Panc1 (cell line): ENCODE measurements at regions not wholly inside any gene's neighbourhood (a gene's known extent, or its start where the extent isn't known, plus 50 kb on each side); places are given as distances from the start of the nearest gene placed in this dataset.

Experiments
- TCF7L2 ChIP-seq: IDR thresholded peaks from 2 replicates; pipeline ENCODE4 v1.6.1; 2011; ENCODE audit warnings: mild to moderate bottlenecking, low read depth, low read length, inconsistent platforms
- TF ChIP-seq, protein P1 (sequence below): fragments of 450-650 bp; IDR thresholded peaks from 2 replicates; pipeline ENCODE4 v1.5.1; 2017; ENCODE audit warnings: mild to moderate bottlenecking
- TF ChIP-seq, protein P2 (sequence below), 2 experiments: IDR thresholded peaks; 2 replicates each; pipeline ENCODE4 v1.6.1; 2011 to 2012; ENCODE audit warnings: low read depth in 2 of 2, control low read depth in 1 of 2, low read length in 1 of 2, mild to moderate bottlenecking in 1 of 2, moderate library complexity in 1 of 2; ENCODE audit not compliant: insufficient read depth in 1 of 2

DNA sequence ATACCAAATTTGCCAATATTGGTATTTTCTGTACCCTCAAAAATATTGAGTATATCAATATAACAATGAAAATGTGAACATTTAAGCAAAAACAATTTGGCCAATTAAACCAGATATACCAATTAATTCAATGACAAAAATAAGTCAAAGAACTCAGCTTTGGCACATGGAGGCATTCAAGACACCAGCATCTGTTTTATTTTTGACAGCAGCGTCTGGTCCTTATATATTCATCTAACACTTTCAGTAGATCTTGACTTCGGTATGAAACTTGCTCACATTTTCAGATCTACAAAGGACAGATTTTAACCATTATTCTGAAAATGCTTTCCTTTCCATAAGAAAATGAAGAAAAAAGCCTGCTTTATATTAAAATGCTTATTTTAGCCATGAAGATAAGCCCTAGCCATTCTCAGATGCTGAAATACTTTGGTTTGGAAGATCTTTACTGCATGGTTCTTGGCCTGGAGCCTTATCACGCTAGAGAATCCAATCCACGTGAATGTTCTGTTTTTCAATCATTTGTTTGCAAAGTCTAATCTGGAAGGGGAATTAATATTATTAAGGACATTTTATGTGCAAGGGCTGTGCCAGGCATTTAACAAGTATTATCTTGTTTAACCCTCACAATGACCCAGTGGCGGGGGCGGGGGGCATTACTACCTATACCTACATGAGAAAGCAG lies 132.2 kb downstream of the DLEU7 start:
- TF ChIP-seq, protein P1, sequence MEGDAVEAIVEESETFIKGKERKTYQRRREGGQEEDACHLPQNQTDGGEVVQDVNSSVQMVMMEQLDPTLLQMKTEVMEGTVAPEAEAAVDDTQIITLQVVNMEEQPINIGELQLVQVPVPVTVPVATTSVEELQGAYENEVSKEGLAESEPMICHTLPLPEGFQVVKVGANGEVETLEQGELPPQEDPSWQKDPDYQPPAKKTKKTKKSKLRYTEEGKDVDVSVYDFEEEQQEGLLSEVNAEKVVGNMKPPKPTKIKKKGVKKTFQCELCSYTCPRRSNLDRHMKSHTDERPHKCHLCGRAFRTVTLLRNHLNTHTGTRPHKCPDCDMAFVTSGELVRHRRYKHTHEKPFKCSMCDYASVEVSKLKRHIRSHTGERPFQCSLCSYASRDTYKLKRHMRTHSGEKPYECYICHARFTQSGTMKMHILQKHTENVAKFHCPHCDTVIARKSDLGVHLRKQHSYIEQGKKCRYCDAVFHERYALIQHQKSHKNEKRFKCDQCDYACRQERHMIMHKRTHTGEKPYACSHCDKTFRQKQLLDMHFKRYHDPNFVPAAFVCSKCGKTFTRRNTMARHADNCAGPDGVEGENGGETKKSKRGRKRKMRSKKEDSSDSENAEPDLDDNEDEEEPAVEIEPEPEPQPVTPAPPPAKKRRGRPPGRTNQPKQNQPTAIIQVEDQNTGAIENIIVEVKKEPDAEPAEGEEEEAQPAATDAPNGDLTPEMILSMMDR: no peak
- TF ChIP-seq, protein P2, sequence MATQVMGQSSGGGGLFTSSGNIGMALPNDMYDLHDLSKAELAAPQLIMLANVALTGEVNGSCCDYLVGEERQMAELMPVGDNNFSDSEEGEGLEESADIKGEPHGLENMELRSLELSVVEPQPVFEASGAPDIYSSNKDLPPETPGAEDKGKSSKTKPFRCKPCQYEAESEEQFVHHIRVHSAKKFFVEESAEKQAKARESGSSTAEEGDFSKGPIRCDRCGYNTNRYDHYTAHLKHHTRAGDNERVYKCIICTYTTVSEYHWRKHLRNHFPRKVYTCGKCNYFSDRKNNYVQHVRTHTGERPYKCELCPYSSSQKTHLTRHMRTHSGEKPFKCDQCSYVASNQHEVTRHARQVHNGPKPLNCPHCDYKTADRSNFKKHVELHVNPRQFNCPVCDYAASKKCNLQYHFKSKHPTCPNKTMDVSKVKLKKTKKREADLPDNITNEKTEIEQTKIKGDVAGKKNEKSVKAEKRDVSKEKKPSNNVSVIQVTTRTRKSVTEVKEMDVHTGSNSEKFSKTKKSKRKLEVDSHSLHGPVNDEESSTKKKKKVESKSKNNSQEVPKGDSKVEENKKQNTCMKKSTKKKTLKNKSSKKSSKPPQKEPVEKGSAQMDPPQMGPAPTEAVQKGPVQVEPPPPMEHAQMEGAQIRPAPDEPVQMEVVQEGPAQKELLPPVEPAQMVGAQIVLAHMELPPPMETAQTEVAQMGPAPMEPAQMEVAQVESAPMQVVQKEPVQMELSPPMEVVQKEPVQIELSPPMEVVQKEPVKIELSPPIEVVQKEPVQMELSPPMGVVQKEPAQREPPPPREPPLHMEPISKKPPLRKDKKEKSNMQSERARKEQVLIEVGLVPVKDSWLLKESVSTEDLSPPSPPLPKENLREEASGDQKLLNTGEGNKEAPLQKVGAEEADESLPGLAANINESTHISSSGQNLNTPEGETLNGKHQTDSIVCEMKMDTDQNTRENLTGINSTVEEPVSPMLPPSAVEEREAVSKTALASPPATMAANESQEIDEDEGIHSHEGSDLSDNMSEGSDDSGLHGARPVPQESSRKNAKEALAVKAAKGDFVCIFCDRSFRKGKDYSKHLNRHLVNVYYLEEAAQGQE (IDR thresholded peaks at IDR 0.05; ENCODE audit: insufficient read depth in 1 of 2, low read depth in 2 of 2, low read length in 1 of 2): no peak
- no peak for TF ChIP-seq TCF7L2
